NCI-H446 treated with DMSO at 0.1 percent for 48 hours (cell line): ENCODE measurements at regions not wholly inside any gene's neighbourhood (a gene's known extent, or its start where the extent isn't known, plus 50 kb on each side); places are given as distances from the start of the nearest gene placed in this dataset.

Experiments used
- DNase-seq: peaks from one replicate; lab custom pipeline; 2025; lab: John Stamatoyannopoulos, UW

DNA sequence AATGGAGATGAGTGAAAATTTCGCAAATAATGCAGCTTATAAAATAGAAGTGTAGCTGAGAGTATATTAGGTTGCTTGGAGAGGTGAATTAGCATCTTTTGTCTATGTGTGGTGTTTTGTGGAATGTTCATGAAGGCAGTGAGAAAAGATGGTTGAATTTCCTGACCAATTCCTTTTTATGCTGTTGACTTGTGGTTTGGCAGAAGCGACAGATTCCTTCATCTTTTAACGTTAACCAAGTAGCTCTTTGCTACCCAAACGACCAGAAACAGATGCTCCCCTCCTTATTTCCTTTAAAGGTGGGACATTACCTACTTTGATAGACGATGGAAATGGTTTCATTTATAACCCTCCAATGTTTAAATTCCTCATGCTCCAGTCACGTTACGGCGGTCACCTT is 390.5 kb downstream of the QKI start:
- no peak for DNase-seq

GRCh38 chr6:163802267-163802666 is 387.7 kb downstream of the QKI start:
- DNase-seq = no peak

GRCh38 chr6:163797296-163797845 is 382.9 kb downstream of the QKI start:
- no peak for DNase-seq

GRCh38 chr6:163793011-163793983 is 378.8 kb downstream of the QKI start:
- DNase-seq = no peak

- DNase-seq = no peak
These were observed 375.8 kb downstream of the QKI start for GRCh38 chr6:163790266-163790840.

DNA sequence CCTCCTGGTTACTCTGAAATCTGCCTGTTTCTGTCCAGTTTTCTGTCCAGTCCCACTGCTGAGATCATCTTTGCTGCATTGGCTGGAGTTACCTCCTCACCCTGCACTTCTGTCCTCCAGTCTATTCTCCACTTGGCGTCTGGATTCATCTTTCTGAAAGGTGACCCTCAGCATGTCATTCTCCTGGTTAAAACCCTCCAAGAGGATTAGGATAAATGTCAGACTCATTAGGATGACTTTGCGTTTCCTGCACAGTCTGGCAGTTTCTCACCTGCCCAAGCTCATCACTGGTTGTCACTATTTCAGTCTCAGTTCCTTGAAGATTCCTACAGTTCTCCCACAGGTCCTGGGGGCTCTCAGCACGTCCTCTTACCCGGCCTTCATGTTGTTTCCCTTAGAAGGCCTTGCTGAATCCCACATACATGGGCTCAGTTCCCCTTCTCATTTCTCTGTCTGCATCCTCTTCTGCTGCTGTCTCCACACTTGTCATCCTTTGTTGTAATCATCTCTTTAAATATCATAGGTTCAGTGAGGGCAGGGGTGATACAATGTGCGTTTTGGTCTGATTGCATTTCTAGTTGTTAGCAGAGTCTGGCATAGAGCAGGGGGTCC is 374.8 kb downstream of the QKI start:
- no peak for DNase-seq

DNA sequence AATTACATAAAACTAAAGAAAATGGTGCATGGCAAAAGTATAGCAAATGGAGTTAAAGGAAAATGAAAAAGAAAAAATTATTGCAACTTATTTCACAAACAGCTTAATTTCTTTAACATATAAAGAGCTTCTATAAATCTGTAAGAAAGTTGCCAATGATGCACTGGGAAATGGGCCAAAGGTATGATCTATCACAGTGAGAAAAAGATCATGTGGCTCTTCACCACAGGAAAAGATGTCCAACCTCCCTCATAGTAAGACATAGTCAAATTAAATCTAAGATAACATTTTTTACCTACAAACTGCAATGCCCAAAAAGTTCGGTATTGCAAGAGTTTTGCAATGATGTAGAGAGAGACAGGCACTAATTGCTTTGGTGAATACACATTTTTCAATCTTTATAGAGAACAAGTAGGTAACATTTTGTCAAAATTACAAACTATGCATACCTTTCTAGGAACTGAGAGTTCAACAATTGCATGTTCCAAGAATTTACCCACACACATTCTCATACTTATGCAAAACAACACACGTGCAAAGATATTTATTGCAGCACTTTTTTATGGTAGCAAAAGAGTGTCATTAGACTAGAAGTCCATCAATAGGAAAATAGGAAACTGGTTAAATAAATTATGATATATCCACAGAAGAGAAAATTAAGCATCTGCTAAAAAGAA is 372.6 kb downstream of the QKI start:
- no peak for DNase-seq

DNA sequence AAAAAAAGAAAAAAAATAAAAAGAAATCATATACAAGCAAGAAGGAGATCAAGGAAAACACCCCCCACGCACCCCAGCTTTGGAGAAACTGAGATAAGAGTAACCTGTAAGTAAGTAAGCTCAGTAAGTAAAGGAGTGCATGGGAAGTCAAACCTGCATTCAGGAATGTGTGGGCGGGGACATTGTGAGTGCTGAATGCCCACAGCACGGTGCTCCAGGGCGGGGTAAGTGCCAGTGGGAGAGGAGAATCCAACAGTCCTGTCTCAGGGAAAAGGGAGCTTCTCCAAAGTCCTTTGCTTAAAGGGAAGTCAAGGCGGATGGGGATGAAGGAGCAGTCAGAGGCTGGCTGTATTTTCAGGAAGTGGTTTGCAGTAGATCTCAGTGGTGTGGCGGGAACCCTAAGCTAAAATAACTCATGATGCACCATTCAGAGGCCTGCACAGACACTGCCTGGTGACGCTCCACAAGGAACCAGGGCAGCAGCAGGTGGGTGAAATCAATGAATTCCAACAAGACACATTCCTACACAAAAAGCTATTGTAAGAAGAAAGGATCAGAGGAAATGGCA is 368.0 kb downstream of the QKI start:
- DNase-seq = no peak

DNA sequence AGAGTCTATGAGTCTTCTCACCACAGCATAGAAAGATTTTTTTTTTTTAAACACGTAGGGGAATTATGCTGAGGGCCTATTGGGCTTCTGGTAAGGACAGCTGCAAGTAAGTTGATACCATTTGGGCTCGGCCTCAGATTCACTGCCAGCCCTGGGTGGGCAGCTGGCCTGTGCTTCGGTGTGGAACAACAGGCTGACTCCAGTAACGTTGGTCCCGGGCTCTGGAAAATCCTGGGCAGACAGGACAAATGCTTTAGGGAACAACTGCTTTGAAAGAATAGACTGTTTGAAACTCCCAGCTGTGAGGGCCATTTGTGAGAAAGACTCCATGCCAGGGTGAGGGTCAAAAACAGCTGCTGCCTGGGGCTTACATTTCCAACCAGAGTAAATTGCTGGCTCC is 366.5 kb downstream of the QKI start:
- DNase-seq = no peak

- DNase-seq = no peak
These were observed 365.3 kb downstream of the QKI start for GRCh38 chr6:163779727-163780284.

GRCh38 chr6:163777716-163778115 is 363.2 kb downstream of the QKI start:
- DNase-seq = no peak

GRCh38 chr6:163776906-163777686 is 362.6 kb downstream of the QKI start:
- no peak for DNase-seq

DNA sequence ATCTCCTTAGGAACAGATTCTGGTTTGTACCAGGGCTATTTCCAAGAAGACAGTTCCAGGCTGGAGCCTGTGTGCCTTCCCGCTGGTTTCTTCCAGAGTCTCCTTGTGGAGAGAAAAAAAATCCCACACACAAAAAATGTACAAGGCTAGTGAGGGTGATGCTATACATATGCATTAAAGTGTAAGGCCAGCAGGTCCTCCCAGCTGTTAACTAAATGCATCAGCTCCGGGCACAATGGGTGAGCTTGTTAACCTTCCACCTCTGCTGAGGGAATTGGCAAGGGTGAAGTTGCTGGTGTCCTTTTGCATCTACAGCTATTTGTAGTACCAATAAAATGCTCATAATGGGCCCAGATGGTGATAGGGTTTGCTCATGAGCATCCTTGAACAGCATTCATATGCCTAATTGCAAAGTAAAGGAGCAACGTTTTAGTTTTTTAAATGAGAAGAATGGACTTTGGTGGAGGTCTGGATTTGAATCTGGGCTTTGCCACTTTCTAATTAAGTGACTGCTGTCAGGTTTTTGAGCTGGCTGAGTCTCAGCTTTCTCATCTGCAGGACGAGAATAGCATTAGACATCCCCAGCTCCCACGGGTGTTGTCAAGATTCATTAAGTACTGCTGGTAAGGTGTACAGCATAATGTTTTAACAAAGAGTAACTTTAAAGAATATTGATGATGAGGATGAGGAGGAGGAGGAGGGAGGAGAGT is 361.8 kb downstream of the QKI start:
- no peak for DNase-seq

DNA sequence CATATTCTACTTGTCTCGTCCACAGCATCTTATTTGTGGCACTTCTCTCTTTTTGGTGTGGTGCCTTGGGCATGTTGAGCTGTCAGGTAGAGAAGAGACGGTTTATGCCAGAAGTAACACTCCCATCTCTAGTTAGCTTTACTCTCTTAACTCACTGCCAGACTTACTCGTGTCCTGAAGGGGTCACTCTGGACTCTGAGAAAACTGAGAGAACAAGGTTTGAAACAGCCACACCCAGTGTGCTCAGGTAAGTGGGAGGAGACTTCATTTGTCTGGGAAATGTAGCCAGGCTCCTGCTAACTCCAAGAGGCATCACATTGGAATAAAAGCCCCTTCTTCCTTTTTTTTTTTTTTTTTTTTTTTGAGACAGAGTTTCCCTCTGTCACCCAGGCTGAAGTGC is 360.8 kb downstream of the QKI start:
- no peak for DNase-seq

DNA sequence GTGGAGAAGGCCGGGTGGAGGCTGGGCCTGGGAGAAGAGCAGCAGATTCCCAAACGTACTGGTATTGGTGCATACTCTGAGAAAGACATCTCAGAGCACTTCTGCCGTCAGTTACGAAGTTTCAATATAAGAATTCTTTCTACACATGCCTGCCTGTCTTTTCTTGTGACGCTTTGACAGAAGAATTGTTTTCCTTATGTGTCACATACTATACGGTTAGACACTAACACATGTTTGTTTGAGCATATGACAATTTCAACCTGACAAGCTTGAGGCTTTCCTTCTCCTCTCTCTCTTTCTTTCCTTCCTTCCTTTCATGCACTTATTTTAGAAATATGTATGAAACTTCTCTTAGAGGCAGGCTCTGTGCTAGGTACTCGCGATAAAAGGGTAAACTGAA is 360.0 kb downstream of the QKI start:
- no peak for DNase-seq

GRCh38 chr6:163773646-163774045 is 359.1 kb downstream of the QKI start:
- no peak for DNase-seq

GRCh38 chr6:163772701-163773100 is 358.2 kb downstream of the QKI start:
- DNase-seq = no peak

DNA sequence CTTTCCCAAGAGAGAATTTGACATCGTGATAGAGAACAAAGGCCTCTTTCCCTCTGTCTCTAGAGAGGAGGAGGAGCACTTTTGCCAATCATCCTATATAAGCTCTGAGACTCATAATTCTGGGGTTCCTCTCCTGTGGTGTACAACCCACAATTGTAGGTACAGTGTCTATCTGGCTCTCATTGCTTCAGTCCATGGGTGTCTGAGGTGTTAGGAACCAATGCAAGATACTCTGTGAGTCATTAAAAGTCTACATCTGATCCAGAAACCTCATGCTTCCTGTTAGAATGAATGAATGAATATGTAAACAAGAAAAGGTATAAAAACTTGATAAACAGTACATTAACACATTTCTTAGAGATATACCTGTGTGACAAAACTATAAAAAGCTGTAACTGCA is 356.7 kb downstream of the QKI start:
- no peak for DNase-seq

GRCh38 chr6:163768905-163769304 is 354.4 kb downstream of the QKI start:
- no peak for DNase-seq

GRCh38 chr6:163766936-163767335 is 352.4 kb downstream of the QKI start:
- no peak for DNase-seq
